ENCODE measurements at regions not wholly inside any gene's neighbourhood (a gene's known extent, or its start where the extent isn't known, plus 50 kb on each side); places are given as distances from the start of the nearest gene placed in this dataset.

DNA sequence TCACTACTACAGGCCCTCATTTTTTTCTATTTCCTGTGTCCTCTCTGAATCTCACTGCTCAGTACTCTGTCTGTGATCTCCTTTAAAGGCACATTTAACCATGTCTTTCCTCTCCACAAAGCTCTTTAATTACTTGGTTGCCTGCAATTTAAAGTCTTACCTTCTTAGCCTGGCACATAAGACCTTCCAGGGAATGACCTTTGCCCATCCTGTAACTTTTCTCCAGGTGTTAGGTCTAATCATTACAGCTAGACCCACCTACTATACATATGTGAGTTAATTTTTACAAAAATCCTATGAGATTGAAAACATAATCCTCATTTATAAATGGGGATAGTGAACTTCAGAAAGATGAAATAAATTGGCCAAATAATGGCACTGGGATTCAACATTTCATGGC is 244.1 kb upstream of the RHOBTB1 start (continued):
- TF ChIP-seq, protein P1, sequence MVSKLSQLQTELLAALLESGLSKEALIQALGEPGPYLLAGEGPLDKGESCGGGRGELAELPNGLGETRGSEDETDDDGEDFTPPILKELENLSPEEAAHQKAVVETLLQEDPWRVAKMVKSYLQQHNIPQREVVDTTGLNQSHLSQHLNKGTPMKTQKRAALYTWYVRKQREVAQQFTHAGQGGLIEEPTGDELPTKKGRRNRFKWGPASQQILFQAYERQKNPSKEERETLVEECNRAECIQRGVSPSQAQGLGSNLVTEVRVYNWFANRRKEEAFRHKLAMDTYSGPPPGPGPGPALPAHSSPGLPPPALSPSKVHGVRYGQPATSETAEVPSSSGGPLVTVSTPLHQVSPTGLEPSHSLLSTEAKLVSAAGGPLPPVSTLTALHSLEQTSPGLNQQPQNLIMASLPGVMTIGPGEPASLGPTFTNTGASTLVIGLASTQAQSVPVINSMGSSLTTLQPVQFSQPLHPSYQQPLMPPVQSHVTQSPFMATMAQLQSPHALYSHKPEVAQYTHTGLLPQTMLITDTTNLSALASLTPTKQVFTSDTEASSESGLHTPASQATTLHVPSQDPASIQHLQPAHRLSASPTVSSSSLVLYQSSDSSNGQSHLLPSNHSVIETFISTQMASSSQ (IDR thresholded peaks at IDR 0.05; ENCODE audit: low read depth) = no peak
- TF ChIP-seq, protein P1 (CRISPR knock-in tag; IDR thresholded peaks at IDR 0.05; ENCODE audit: borderline replicate concordance) = no peak
- no peak for TF ChIP-seq ZNF569 (CRISPR knock-in tag; IDR thresholded peaks at IDR 0.05; ENCODE audit: borderline replicate concordance)

DNA sequence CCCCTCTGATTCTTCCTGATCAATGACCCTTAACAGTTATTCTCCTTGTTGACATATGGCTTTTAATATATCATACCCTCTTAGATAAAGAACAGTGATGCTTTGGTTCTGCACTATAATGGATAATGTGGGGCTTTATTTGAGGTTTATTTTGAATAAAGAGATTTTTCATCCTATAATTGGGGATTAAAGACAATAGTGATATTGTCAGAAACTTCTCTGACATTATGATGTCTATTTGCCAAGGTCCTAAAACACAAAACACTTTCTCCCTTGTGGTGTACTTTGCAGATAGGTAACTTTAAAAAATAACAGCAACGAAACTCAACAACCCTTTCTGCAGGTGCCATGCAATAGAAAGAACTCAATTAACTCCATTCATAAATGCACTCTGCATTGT is 243.6 kb upstream of the RHOBTB1 start:
- Histone ChIP-seq H3K4me1 (ENCODE audit: insufficient read depth, low read length) (0 out of 2 replicates have a peak, but pooled peaks cover 5% of the 10 kb centered on the region), H3K36me3 (replicated peaks in 1 of 2; ENCODE audit: control insufficient read depth in 1 of 2, insufficient read depth in 2 of 2, low read length in 2 of 2) (no peaks in the 10 kb centered on the region), H3K9me3 (ENCODE audit: low read length) (peaks cover 14% of the 10 kb centered on the region; the same call in 1 of the 2 replicates), H3K4me2 (ENCODE audit: low read depth, low read length) (no peak overlapping the region), H3K9ac (ENCODE audit: insufficient read depth, low read depth, low read length) (no peak overlapping the region), H3K4me3 (replicated peaks in 1 of 3; ENCODE audit: insufficient read depth in 1 of 3, low read depth in 2 of 3, low read length in 3 of 3) (no peak overlapping the region), H3K27me3 (ENCODE audit: control insufficient read depth in 1 of 2, insufficient read depth in 2 of 2, low read length in 2 of 2) (no peaks in the 10 kb centered on the region; a peak in 1 of 5 replicates), H3K27ac (ENCODE audit: extremely low read length, insufficient read depth, low read length) (no peak overlapping the region), H4K20me1 (ENCODE audit: insufficient read depth, low read length) (no peaks in the 10 kb centered on the region), H3K79me2 (ENCODE audit: insufficient read depth, low read length) (no peaks in the 10 kb centered on the region), H2AFZ (ENCODE audit: low read length) (no peak overlapping the region)
- no peak for ATAC-seq
- DNase-seq (ENCODE audit: low spot score) = no peak
- BruUV-seq (replicated peaks) = no TSS peak
- CTCF ChIA-PET (ENCODE audit: low intra/inter-chr PET ratio, low total read pairs) = no interaction called here
- no peak for TF ChIP-seq ZNF382 (CRISPR knock-in tag; IDR thresholded peaks at IDR 0.05; ENCODE audit: borderline replicate concordance)
- no peak for TF ChIP-seq RNF2 (conservative IDR thresholded peaks at IDR 0.05; ENCODE audit: low read depth)
- TF ChIP-seq ZNF430 (CRISPR knock-in tag; IDR thresholded peaks at IDR 0.05) = no peak
- TF ChIP-seq RXRA (CRISPR knock-in tag; IDR thresholded peaks at IDR 0.05) = no peak
- no peak for TF ChIP-seq KDM4B (CRISPR knock-in tag; IDR thresholded peaks at IDR 0.05)
- TF ChIP-seq ZNF780A (CRISPR knock-in tag; IDR thresholded peaks at IDR 0.05) = no peak
- TF ChIP-seq SCMH1 (CRISPR knock-in tag; IDR thresholded peaks at IDR 0.05; ENCODE audit: borderline replicate concordance) = no peak
- no peak for TF ChIP-seq MYC (CRISPR knock-in tag; IDR thresholded peaks at IDR 0.05; ENCODE audit: borderline replicate concordance)
- no peak for TF ChIP-seq ZNF607 (CRISPR knock-in tag; IDR thresholded peaks at IDR 0.05; ENCODE audit: borderline replicate concordance)
- TF ChIP-seq, protein P2, sequence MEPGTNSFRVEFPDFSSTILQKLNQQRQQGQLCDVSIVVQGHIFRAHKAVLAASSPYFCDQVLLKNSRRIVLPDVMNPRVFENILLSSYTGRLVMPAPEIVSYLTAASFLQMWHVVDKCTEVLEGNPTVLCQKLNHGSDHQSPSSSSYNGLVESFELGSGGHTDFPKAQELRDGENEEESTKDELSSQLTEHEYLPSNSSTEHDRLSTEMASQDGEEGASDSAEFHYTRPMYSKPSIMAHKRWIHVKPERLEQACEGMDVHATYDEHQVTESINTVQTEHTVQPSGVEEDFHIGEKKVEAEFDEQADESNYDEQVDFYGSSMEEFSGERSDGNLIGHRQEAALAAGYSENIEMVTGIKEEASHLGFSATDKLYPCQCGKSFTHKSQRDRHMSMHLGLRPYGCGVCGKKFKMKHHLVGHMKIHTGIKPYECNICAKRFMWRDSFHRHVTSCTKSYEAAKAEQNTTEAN (CRISPR knock-in tag; conservative IDR thresholded peaks at IDR 0.05) = no peak
- TF ChIP-seq ZNF383 (CRISPR knock-in tag; IDR thresholded peaks at IDR 0.05; ENCODE audit: borderline replicate concordance) = no peak
- no peak for TF ChIP-seq ZNF788 (CRISPR knock-in tag; IDR thresholded peaks at IDR 0.05; ENCODE audit: borderline replicate concordance)
- TF ChIP-seq PAF1 (CRISPR knock-in tag; IDR thresholded peaks at IDR 0.05) = no peak
- TF ChIP-seq, protein P3, sequence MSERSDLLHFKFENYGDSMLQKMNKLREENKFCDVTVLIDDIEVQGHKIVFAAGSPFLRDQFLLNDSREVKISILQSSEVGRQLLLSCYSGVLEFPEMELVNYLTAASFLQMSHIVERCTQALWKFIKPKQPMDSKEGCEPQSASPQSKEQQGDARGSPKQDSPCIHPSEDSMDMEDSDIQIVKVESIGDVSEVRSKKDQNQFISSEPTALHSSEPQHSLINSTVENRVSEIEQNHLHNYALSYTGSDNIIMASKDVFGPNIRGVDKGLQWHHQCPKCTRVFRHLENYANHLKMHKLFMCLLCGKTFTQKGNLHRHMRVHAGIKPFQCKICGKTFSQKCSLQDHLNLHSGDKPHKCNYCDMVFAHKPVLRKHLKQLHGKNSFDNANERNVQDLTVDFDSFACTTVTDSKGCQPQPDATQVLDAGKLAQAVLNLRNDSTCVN (CRISPR knock-in tag; IDR thresholded peaks at IDR 0.05; ENCODE audit: borderline replicate concordance) = no peak
- no peak for TF ChIP-seq ZNF616 (CRISPR knock-in tag; IDR thresholded peaks at IDR 0.05; ENCODE audit: low read depth)
- FAIRE-seq = no peak
- intact Hi-C loops (cut with micrococcal nuclease; ENCODE audit: unreplicated experiment) (no loop called here), in situ Hi-C loops (cut with HindIII; ENCODE audit: extremely low pct_ligation_motif_present, low pct_unique_long_range_greater_than_20kb) (no loop called here)
- POLR2A ChIA-PET = no interaction called here
- 24% methylated on average over 1 of the region's 1 CpG for WGBS (ENCODE audit: low lambda C conversion rate)
